ENCODE measurements at regions not wholly inside any gene's neighbourhood (a gene's known extent, or its start where the extent isn't known, plus 50 kb on each side); places are given as distances from the start of the nearest gene placed in this dataset.

- TF ChIP-seq CTCF (IDR thresholded peaks at IDR 0.05) (no peak), POLR2A (IDR thresholded peaks at IDR 0.05) (no peak)
These were observed 150.2 kb downstream of the TTC6 start for GRCh38 chr14:37745657-37746056.

All from ovary (tissue), 3 donors.